HG03571 (cell line): ENCODE measurements at regions not wholly inside any gene's neighbourhood (a gene's known extent, or its start where the extent isn't known, plus 50 kb on each side); places are given as distances from the start of the nearest gene placed in this dataset.

ENCODE experiments used
- ATAC-seq: cut with Tn5 transposase; IDR thresholded peaks from one replicate; pipeline ENCODE4 v1.9.1; 2021; ENCODE audit not compliant: unreplicated experiment

- no peak for ATAC-seq
These were observed 626.3 kb downstream of the TBC1D22A start for GRCh38 chr22:47388778-47389177.

DNA sequence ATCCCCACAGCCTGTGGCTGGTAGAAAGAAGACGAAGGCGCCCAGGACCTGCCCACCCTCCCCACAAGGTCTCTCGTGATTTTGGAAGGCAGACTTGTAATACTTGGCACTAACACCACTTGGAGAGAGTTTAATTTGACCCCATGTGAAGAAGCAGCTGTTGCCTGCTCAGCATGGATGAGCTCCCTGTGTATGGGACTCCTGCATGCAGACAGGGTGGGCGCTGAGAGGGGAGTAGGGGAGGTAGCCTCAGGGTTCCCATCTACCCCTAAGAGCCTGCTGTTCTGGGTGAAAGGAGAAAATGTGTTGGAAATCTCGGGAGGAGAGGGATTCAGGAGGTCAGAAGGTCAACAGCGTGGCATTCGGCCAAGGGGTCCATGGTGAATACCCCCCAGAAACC lies 625.9 kb downstream of the TBC1D22A start:
- ATAC-seq: no peak

GRCh38 chr22:47386812-47387510 lies 624.5 kb downstream of the TBC1D22A start:
- ATAC-seq: no peak

GRCh38 chr22:47384977-47385376 lies 622.5 kb downstream of the TBC1D22A start:
- no peak for ATAC-seq

- no peak for ATAC-seq
These were observed 619.9 kb downstream of the TBC1D22A start for GRCh38 chr22:47382164-47382890.

DNA sequence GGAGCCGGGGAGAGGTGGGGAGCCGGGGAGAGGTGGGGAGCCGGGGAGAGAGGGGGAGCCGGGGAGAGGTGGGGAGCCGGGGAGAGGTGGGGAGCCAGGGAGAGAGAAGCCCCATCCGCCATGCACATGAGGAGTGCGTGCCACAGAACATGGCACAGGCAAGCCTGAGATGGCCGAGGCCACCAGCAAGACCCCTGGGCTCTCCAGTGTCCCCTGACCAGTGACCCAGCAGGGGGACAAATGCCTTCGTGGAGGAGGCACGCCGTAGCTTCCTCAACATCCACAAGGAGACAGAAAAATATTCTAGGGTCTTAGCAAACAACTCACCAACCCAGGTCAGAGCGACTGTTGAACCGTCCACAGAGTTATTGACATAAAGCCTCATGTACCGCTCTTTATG lies 618.8 kb downstream of the TBC1D22A start:
- no peak for ATAC-seq

DNA sequence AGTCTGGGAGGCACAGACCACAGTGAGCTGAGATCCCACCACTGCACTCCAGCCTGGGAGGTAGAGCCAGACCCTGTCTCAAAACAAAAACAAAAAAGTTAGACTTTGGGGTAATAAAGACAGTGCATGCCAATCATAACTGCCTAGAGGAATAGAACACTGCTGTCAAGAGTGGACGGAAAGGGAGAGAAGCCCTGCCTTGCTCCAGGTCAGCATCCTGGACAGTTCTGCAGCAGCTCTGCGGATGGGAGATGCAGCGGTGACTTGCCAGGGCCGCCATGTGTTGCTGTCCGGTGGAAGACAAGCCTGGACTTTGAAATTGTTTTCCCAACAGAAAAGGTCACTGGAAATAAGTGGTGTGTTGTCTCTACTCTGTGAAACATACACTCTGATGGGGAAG lies 618.2 kb downstream of the TBC1D22A start:
- ATAC-seq: no peak

- ATAC-seq: no peak
These were observed 616.6 kb downstream of the TBC1D22A start for GRCh38 chr22:47379037-47379436.

DNA sequence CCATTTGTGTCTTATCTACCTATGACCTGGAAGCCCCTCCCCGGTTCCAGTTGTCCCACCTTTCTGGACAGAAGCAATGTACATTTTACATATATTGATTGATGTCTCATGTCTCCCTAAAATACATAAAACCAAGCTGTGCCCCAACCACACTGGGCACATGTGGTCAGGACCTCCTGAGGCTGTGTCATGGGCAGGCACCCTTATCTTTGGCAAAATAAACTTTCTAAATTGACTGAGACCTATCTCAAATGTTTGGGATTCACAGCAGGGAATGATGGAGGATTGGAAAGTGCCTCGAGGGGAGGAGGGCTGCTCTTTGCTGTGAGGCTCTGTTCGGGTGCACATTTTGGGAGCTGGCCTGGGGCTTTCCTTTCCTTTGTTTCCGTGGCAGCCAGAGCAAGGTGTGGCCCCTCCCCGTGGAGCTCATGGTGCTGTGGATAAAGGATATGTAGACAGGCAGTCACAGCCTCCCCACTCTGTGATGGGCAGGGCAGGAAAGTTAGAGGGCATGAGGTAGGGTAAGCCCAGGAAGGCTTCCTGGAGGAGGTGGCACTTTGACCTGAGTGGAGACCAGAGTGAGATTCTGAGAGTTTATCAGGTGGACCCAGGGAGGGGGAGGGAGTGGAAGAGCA lies 615.6 kb downstream of the TBC1D22A start:
- ATAC-seq: no peak

GRCh38 chr22:47376901-47377505 lies 614.6 kb downstream of the TBC1D22A start:
- ATAC-seq: no peak

- ATAC-seq: no peak
These were observed 613.9 kb downstream of the TBC1D22A start for GRCh38 chr22:47376322-47376700.

DNA sequence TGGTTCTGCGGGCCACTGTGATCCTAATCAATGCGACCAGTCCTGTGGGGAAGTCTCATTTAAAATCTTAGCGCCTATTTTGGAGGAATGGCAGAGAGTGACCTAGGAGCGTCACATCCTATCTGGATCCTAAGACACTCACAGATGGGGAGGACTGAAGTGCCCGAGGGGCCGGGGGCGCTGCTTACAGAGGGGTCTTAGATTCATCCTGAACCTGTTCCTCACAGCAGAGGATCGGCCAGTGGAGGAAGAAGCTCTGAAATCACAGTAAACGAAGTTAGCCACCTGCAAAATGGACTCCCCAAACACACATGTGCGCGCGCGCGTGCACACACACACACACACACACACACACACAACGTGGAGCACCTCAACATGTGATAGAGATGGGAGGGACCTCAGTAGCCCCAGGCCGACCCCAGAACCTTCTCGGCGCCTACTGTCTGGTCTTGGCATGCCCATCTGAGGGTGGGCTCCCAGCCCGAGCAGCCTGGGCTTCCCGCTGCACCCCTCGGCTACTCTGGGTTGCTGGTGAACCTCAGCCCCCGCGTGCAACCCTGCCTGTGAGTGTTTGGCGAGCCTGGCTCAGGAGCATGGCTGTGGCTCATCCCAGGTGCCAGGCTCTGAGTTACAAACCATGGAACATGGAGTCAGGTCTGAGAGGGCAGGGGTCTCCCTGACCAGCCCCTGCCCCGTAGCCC lies 613.3 kb downstream of the TBC1D22A start:
- no peak for ATAC-seq

GRCh38 chr22:47374901-47375575 lies 612.6 kb downstream of the TBC1D22A start:
- no peak for ATAC-seq

- ATAC-seq: no peak
These were observed 611.9 kb downstream of the TBC1D22A start for GRCh38 chr22:47374273-47374771.

DNA sequence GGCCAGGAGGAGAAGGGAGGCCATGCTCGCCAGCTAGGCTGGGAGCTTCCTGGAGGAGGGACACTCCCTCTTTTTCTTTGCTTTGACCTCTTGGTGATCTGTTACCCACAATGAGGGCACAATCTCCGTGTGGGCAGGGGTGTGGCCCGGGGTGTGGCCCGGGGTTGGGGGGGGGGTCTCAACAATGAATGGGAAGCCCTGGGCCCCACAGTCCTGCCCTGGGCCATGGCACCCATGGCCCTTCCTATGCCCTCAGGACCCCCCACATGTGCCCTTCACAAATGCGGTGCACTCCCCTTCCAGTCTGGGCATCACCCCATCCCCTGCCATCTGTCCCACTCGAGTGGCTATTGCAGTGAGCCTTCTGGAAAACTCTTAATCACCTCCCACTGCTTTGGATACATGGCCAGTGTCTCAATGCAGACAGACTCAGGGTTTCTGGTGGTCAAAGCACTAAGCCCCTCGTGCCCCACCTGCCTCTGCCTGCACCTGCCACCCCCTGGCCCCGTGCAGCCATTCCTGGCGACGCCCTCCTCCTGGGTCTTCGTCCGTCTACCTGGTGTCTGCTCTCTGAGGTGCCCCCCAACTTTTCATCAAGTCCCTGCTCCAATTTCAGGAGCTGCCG lies 611.3 kb downstream of the TBC1D22A start:
- no peak for ATAC-seq

- ATAC-seq: no peak
These were observed 610.3 kb downstream of the TBC1D22A start for GRCh38 chr22:47372596-47373385.

DNA sequence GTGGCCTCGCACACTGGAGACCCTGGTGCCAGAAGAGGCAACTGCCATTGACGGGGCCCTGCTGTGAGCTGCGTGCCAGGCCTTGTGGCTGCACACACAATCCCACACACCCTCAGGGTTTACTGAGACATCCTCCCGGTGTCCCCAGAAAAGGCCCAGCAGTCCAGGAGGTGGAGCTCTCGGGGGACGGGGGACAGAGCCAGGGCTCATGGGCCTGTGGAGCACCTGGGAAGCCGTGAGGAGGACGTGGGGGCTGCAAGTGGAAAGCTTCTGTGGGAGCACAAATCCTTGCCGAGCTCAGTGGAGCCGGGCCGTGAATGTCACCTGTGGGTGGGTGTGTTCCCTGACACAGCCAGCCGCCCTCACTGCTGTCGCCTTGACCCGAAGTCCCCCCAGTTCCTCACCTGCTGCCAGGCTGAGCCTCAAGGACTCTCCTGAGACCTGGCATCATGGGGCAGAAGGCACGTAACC lies 609.7 kb downstream of the TBC1D22A start:
- ATAC-seq: no peak

GRCh38 chr22:47371263-47372090 lies 609.0 kb downstream of the TBC1D22A start:
- no peak for ATAC-seq
